Astrocyte of the hippocampus (primary cell): ENCODE measurements at regions not wholly inside any gene's neighbourhood (a gene's known extent, or its start where the extent isn't known, plus 50 kb on each side); places are given as distances from the start of the nearest gene placed in this dataset.
"Not testable (repeated sequence)": the region's sequence is repeated elsewhere in the genome, so short reads cannot be mapped to it uniquely, and the experiment has no call there.

Source experiments
- DNase-seq: peaks from one replicate; pipeline ENCODE4 v3.0.0; 2011; ENCODE audit warnings: low read depth, low spot score

DNA sequence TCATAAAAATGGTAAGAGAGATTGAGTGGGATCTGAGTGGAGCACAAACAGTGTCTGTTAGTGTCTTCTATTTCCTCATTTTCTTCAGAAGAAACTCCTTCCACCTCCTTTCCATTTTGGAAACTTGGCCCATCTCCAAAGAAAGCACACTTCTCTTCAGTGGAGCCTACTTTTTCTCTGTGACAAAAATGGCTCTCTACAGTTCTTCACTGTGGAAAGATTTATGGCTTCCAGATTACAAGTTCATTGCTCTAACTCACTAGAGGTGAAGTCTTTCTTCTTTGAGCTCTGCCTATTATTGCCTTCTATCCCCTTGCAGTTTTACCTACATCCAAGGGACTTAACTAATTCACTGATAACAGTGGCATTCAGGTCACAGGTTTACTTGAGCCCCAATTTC lies 325.8 kb downstream of the ANTXR2 start:
- DNase-seq = no peak

DNA sequence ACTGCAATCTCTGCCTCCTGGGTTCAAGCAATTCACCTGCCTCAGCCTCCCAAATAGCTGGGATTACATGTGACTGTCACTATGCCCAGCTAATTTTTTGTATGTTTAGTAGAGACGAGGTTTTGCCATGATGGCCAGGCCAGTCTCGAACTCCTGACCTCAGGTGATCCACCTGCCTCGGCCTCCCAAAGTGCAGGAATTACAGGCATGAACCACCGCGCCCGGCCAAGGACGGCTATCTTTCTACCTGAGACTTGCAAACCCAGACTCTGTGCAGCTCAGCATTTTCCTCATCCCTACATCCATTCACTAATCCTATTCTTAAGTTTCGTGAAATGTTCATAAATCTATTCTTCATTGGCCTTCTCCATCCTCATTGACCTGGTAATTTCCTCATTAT lies 330.0 kb downstream of the ANTXR2 start:
- no peak for DNase-seq

DNA sequence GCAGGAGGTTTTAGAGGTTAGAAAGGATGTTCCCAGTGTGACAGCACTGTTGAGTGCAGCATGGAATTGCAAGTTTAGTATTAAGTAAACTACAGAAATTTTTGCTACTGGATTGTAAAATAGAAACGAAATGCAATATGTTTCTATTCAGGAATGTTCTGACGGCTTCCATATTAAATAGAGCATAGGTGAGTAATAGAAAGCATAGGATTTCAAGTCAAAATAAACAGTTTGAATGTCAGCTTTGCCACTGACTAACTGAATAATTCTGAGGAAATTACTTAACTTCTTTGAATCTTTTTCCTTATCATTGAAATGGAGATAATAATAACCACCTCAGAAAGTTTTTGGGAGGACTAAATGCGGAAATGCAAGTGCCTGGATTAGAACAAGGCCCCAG lies 331.9 kb upstream of the GK2 start:
- DNase-seq = no peak

DNA sequence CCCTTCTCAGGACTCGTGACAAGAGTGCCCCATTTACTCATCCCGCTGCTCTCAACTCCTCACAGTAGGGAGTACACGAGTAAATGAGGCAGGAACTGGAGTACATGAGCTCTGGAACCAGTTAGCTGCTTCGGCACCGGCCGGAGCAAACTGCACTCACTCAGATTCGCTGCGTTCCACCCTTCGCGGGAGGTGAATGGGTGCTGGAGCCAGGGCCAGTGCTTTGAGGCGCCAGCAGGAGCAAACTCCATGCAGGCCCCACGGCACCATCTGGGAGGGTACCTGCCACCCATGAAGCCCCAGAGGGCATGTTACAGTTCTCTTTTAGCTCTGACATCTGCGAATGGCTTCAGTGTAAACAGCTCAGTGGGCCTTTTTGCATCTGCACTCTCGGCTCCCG lies 315.5 kb upstream of the GK2 start:
- DNase-seq = no peak

DNA sequence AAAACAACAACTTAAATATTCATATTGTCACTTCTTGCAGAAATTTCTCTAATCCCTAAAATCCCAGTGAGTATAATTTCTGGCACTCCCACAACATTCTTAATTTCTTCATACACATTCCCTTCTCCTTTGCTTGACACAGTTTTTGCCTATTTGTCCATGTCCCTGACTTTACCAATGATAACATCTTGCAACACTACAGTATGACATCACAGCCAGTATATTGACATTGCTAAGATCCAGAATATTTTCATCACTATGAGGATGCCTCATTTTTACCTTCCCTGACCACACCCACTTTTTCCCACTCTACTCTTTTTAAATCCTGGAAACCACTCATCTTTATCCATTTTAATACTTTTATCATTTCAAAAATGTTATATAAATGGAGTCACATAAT lies 292.3 kb upstream of the GK2 start:
- DNase-seq = no peak

DNA sequence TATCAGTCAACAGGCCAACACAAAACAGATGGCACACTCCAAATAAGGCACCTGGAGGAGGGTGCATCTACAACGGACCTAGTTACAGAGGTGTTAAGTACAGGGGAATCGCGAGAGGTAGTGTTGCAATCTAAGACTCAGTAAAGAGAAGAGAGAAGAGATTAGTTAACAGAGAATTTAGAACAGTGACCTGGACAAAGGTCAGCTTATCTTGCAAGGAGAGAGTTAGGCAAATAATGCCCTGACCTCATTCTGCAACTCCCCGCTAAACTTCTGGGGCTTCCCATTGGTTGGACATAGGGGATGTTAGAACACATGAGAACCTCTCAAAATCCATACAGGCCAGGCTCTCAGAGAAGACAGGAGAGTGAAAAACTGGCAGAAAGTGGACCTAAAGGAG lies 289.4 kb upstream of the GK2 start:
- no peak for DNase-seq

DNA sequence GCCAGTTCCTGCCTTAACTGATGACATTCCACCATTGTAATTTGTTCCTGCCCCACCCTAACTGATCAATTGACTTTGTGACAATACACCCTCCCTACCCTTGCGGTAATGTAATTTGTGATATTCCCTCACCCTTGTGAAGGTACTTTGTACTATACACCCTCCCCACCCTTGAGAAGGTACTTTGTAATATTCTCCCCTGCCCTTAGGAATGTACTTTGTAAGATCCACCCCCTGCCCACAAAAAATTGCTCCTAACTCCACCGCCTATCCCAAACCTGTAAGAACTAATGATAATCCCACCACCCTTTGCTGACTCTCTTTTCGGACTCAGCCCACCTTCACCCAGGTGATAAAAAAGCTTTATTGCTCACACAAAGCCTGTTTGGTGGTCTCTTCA lies 288.5 kb upstream of the GK2 start:
- not testable (repeated sequence) for DNase-seq

DNA sequence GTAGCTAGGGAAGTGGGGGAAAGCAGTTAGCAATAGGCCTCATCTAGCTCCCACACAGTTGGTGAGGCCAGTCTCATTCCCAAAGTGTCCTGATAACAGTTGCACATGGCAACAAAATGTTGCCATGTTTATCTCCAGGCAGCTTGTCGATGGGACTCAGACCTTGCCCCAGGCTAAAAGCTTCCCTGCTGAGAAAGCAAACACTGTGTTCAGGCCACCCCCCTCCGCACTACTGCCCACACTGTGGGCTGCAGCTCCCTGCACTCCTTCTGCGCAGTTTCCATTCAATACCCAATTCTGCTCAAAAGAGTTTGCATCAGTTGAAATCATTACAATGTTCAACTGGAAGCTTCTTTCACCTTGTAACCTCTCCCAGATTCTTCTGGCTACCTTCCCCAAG lies 287.8 kb upstream of the GK2 start:
- DNase-seq = no peak

DNA sequence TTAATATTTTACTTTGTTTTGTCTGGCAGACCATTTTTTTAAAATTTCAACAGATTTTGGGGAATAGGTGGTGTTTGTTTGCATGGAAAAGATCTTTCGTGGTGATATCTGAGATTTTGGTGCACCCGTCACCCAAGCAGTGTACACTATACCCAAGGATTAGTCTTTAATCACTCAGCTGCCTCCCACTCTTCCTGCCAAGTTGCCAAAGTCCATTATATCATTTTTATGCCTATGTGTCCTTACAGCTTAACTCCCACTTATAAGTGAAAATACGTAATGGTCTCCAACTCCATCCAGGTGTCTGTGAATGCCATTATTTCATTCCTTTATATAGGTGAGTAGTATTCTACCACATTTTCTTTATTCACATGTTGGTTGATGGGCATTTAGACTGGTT lies 281.7 kb upstream of the GK2 start:
- DNase-seq = no peak

DNA sequence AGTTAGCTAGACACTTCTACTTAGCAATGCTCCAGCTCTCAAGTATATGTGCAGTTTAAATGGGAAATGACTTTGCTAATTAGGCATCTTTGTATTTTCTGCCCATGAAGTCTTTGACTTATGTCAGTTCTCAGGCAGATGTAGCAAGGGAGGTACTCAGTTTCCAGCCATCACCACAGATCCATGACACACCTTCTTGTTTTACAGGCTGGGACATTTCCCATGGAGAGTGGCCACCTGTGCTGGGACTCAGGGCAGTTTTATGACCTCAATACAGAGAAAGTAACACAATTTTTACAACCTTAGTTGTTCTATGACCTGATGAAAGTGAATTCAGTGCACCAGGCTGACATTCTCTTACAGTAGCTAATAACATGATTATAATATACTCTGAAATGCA lies 280.7 kb upstream of the GK2 start:
- DNase-seq = no peak

DNA sequence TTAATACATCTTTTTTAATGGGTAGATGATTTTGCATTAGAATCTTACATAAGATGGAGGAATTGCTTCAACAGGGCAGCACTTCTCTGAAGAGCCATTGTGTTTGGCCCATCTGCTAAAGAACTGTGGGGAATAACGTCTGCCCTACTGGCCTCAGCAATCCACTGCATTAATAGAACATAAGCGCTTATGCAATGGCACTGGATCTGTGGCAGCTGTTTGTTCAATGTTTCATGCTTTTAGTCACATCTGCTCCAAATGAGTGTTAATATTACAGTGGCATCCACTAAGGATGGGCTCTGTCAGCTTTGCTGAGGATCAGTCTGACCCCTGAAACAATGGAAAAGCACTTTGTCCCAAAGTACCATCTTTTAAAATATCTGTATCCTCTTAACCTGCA lies 279.0 kb upstream of the GK2 start:
- DNase-seq = no peak

DNA sequence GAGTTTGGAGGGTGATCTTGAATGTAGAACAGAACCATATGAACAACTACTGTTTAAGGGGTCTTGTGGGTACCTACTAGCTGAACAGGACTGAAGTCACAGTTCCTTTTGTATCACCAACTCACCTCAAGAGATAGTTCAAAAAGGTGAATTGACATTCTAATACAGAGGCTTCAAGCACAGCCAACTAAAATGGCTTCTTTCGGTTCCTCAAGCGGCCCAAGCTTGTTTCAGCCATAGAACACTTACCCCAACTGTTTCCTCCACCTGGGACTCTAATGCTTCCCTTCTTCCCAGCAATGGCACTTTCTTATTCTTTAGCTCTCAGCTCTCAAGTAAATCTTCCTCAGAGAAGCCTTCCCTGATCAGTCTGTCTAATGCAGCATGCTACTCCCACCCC lies 277.5 kb upstream of the GK2 start:
- DNase-seq = no peak

DNA sequence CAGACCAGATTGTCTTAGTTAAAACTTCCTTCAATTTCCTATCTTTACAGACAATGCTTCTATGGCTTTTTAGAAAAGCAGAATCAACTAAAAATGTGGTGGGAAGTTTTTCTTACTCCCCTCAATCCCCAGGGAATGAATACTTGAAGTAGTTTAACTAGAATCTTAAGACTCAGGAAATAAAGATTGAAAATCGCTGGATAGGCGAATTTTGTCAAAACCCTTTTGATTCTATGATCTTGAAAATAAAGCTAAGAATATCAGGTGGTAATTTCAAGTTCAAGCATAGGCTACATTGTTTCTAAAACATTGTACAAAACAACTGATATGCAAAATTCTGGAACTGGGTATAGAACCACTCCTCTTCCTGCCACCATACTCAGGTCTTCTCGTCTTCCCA lies 276.5 kb upstream of the GK2 start:
- no peak for DNase-seq

DNA sequence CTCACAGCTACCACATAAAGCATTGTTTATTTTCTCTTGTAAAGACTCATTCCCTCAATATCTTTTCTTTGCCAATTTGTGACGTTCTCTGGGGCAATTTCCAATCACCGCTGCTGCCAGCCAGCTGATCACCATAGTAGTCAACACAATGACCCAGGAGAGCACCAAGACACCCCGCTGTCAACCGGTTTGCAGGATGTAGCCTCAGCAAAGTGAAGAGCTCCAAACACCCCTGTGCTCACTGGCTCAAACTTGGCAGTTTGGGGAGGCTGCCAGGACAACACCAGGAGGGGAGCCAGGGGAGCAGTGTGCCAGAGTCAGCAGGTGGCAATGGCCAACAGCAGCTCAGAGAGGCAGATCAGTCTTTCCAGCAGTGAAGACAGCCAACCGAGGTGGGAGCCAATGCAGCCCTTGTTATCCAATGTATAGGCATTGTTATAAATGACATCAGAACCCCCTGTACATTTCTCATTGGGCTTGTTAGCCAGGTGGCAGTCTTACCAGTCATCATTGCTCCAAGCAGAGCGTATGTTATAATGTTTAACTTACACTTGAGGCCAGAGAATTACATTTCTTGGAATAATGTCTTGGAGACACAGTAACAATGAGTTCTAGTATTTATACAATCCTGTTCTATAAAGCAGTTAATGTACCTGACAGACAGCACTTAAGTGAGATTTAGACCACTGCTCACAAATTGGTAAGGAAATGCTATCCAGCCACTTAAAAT lies 274.9 kb upstream of the GK2 start:
- peak; percentile 76 for DNase-seq

DNA sequence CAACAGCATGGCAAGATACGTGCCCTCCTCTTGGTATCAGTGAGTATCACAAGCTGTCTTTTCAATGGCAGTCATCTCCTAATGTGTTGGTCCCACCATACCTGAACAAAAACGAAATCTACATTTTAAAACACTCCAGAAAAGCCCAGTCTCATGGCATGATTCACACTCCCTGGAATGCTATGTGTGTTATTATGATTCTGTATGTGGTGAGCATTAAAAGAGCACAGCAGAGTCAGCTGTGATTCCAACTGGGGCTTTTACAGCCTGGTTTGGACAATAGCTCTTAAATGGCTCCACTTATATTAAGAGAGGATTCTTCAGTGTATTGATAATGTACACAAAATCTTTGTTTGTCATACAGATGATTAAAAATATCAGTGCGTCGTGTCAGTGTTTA lies 274.1 kb upstream of the GK2 start:
- DNase-seq = peak; percentile 79

DNA sequence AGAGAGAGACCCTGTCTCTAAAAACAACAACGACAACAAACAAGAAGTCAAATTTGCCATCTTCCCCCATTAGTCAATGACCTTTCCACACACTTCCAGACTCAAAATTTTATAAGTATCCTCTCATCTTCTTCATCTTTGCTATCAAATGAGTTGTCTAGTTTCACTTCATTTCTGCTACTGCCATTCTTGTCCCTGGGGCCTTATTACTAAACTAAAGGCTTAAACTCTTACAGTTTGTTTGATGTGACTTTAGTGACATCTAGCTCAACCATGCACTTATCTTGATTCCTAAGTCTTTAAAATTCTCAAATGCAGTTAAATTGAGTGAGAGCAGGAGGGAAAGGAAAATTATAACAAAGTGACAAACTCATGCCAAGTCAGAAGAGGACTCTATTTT lies 271.8 kb upstream of the GK2 start:
- DNase-seq = no peak

DNA sequence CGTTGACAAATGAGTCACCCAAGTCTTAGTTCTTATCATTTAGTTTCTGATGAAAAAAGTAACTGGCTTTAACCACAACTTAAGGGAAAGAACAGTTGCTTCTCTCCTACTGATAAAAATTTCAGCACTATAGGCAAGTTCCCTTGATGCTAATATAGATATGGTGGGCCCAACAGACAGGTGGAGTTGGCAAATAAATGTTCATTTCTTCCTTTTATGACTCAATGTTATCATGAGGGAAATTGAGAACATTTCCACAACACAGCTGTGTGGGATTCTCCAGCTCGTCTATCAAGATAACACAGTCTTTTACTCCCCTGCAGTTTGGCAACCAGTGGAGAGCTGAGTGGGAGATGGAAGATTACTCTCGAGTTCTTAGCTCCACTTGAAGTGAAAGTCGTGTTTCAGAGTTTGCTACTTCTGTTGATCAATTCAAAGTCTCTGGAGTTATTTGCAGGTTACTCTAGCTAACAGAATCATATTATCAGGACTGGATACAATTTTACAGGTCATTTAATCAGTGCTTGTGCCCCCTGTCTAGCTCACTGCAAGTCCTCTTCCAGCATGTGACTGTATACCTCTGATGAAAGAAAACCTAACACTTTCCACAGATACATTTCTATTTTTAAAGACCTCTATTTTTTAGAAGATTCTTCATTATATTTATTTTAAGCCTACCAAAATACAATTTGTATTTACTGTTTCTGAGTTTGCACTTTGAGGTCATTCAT lies 270.6 kb upstream of the GK2 start:
- peak; percentile 23 for DNase-seq

DNA sequence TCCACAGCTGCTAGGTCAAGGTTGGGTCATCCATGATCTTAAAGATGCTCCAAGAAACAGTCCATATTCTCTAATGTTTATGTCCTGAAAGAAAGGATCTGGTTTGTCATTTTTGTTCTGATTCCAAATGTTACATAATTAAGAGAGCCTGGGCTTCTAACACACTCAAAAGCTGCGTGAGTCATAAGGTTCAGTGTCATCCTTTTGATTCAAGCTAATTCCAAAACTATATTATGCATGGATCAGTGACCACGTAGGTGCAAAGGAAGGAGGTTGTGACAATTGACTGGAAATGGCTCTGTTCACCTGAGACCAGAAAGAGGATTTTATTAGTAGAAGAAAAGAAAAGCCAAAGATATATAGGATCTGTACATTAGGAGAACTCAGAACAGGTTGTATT lies 268.7 kb upstream of the GK2 start:
- DNase-seq = no peak

DNA sequence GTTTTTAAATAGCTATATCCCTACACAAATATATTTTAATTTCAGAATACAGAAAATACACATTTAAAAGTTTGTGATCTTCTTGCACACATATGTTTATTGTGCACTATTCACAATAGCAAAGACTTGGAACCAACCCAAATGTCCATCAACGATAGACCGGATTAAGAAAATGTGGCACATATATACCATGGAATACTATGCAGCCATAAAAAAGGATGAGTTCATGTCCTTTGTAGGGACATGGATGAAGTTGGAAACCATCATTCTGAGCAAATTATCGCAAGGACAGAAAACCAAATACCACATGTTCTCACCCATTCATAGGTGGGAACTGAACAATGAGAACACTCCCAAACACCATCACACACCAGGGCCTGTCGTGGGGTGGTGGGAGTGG lies 266.9 kb upstream of the GK2 start:
- DNase-seq = not testable (repeated sequence)

DNA sequence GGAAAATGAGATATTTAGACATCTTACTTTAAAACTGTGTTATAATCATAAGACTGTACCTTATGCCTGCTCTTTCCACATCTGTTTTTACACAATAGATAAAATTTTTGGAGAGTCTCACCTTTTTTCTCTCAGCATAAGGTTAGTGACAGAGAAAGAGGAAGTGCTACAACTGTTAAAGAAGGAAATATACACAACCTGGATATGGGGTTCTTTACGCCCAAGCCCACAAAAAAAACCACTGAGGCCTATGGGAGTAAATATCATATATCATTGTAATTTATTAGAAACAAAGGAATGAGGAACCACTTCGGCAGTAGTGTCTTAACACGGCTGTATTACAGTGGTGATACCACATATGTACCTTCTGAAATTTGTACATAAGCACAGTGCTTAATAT lies 265.9 kb upstream of the GK2 start:
- DNase-seq = no peak

DNA sequence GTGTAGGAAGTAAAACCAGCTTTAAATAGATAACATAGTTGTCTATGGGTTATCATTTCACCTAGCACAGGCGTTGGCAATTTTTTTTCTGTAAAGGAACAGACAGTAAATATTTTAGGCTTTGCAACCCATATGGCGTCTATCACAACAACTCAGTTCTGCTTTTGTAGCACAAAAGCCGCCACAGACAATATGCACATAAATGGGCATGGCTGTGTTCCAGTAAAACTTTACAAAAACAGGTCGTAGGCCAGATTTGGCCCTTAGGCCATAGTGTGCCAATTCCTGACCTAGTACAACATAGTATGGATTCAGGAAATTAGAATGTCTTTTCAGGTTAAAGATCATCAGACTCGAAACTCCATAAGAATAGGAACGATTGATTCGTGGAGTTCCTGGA lies 265.3 kb upstream of the GK2 start:
- no peak for DNase-seq

DNA sequence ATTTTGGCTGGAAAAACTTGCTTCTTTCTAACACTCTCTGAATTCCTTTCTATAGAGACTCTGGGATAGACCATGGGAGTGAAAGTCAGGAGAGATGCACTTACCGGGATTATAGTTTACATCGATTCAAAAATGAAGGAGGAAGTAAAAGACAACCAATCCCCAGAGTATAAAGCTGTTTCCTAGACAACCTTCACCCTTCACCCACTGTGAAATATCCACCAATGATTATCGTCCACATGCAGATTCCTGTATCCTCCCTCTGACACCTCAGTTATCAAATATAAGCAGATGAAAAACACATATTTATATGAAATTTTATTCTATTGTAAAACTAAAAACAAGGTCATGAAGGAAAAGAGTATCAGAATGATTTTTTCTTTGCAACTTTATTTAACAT lies 258.8 kb upstream of the GK2 start:
- no peak for DNase-seq

DNA sequence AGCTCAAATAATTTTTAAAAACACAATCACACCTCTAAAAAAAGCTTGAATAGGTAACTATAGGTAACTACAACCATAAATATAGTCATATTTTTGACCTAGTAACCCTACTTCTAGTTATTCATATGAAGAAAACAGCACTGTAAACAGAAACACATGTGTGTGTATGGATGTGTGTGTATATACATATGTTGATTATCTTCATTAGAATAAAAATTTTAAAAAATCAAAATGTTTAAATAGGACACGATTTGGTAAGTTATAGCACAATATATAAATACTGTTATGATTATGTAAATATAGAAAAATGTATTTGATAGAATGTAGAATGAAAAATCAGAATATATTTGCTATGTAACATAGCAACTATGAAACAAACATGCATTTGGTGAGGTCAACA lies 258.1 kb upstream of the GK2 start:
- DNase-seq = no peak

DNA sequence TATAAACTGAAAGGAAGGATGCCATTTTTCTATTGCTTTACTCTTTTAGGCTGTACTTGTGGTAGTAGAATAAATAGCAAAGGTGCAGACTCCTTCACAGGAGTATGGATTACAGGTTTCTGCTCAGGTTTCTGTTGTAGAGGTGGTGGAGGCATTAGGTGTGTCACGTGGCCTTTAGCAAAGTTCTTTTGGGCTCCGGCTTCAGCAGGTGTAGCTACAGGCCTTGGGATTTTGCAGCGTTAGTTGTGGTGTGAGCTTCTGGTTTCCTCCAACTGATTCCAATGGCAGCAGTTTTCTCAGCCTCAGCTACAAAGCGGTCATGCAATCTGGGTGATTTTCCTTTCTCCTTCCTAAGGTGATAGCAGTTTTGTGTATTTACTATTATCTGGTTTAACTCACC lies 255.8 kb upstream of the GK2 start:
- DNase-seq = no peak
